ENCODE measurements at regions not wholly inside any gene's neighbourhood (a gene's known extent, or its start where the extent isn't known, plus 50 kb on each side); places are given as distances from the start of the nearest gene placed in this dataset.

DNA sequence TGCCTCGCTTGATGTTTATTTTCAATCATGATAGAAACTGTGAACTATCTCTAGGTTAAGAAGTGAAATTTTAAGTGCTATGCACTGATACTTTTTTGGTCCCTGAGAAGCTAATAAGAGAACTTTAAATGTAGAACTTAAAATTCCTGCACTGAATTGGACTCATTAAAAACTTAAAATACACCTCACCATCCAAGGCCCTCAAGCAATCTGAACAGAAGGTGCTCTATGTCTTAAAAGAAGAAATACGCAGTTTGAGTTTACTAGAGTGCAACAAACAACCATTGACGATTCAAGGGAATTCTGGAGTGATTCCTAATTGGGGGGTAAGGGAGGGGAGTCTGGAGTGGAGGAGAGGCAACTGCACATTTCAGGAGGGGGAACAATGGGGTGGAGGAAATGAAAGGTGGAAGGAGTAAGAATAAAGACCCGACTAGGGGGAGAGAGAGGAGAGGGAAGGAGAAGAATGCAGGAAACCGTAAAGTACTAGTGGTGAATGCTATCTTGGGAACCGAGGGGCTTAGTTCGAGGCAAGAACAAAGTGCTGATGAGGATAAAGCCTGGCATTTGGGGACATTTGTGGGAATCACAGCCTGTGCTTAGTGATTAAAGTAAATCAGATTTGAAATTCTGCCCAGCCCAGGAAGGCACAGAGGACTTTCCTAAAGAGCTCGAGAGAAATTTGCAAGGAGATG, 389.7 kb downstream of the AACS start:
- TF ChIP-seq POLR2A (IDR thresholded peaks at IDR 0.05): no peak
- no peak for TF ChIP-seq CTCF (IDR thresholded peaks at IDR 0.05)
